IPS DF 6.9 (cell line): ENCODE measurements at regions not wholly inside any gene's neighbourhood (a gene's known extent, or its start where the extent isn't known, plus 50 kb on each side); places are given as distances from the start of the nearest gene placed in this dataset.

Experiments used
- DNase-seq: peaks from one replicate; pipeline ENCODE4 v3.0.0-alpha.2; 2013; ENCODE audit warnings: low read depth, low spot score
- H3K27ac ChIP-seq: one replicate; pipeline ENCODE4 v1.5.1; 2013; ENCODE audit warnings: low read length, control low read depth
- H3K27me3 ChIP-seq: 2 replicates; pipeline ENCODE4 v1.6.1; 2013; ENCODE audit warnings: mild to moderate bottlenecking, low read length; ENCODE audit not compliant: control insufficient read depth, insufficient read depth
- H3K36me3 ChIP-seq: 2 replicates; pipeline ENCODE4 v1.6.1; 2013; ENCODE audit warnings: low read length; ENCODE audit not compliant: control insufficient read depth, insufficient read depth
- H3K4me1 ChIP-seq: 2 replicates; pipeline ENCODE4 v1.6.1; 2013; ENCODE audit warnings: low read length; ENCODE audit not compliant: control insufficient read depth, insufficient read depth
- H3K4me3 ChIP-seq: 2 replicates; pipeline ENCODE4 v1.5.1; 2013; ENCODE audit warnings: mild to moderate bottlenecking, low read length
- H3K9me3 ChIP-seq: 2 replicates; pipeline ENCODE4 v1.6.1; 2013; ENCODE audit warnings: low read length, inconsistent platforms; ENCODE audit not compliant: control insufficient read depth, insufficient read depth
- WGBS: extraction: QIAGEN DNeasy Blood & Tissue Kit; methylation state at CpG from one replicate; pipeline ENCODE4 v1.1.7; 2013; ENCODE audit warnings: mixed read lengths, missing lambda C conversion rate; ENCODE audit not compliant: insufficient read length, insufficient coverage; 5-methylcytosine and 5-hydroxymethylcytosine counted together

GRCh38 chr18:42230636-42231035 is 275.6 kb downstream of the PIK3C3 start:
- no peak for DNase-seq
- Histone ChIP-seq H3K36me3 (no peaks in the 10 kb centered on the region), H3K4me3 (no peak overlapping the region), H3K27ac (no peak overlapping the region), H3K9me3 (no peaks in the 10 kb centered on the region), H3K27me3 (no peaks in the 10 kb centered on the region), H3K4me1 (no peaks in the 10 kb centered on the region)
- WGBS, result no CpG with 5 or more reads among the region's 2 CpGs

GRCh38 chr18:42231284-42231683 is 276.2 kb downstream of the PIK3C3 start:
- no peak for DNase-seq
- Histone ChIP-seq H3K36me3 (no peaks in the 10 kb centered on the region), H3K27ac (no peak overlapping the region), H3K27me3 (no peaks in the 10 kb centered on the region), H3K4me3 (no peak overlapping the region), H3K9me3 (no peaks in the 10 kb centered on the region), H3K4me1 (no peaks in the 10 kb centered on the region)

GRCh38 chr18:42231796-42232195 is 276.8 kb downstream of the PIK3C3 start:
- H3K27me3 ChIP-seq, result no peaks in the 10 kb centered on the region
- H3K9me3 ChIP-seq, result no peaks in the 10 kb centered on the region
- DNase-seq, result no peak
- H3K4me1 ChIP-seq, result no peaks in the 10 kb centered on the region
- no peak overlapping the region for H3K4me3 ChIP-seq
- H3K36me3 ChIP-seq, result no peaks in the 10 kb centered on the region
- H3K27ac ChIP-seq, result no peak overlapping the region
- WGBS, result no CpG with 5 or more reads among the region's 2 CpGs

GRCh38 chr18:42233908-42234307 is 278.9 kb downstream of the PIK3C3 start:
- no peaks in the 10 kb centered on the region for H3K9me3 ChIP-seq
- no peak for DNase-seq
- no peaks in the 10 kb centered on the region for H3K36me3 ChIP-seq
- no peaks in the 10 kb centered on the region for H3K27me3 ChIP-seq
- H3K4me3 ChIP-seq, result no peak overlapping the region
- no peak overlapping the region for H3K27ac ChIP-seq
- no peaks in the 10 kb centered on the region for H3K4me1 ChIP-seq

GRCh38 chr18:42242758-42243157 is 287.7 kb downstream of the PIK3C3 start:
- H3K36me3 ChIP-seq, result no peaks in the 10 kb centered on the region
- no peaks in the 10 kb centered on the region for H3K27me3 ChIP-seq
- no peak overlapping the region for H3K4me3 ChIP-seq
- no peaks in the 10 kb centered on the region for H3K9me3 ChIP-seq
- no peak for DNase-seq
- no CpG with 5 or more reads among the region's 5 CpGs for WGBS
- H3K4me1 ChIP-seq, result no peaks in the 10 kb centered on the region; the same call in 1 of the 2 replicates
- H3K27ac ChIP-seq, result no peak overlapping the region

GRCh38 chr18:42245137-42245536 is 290.1 kb downstream of the PIK3C3 start:
- WGBS, result no CpG with 5 or more reads among the region's 4 CpGs
- H3K36me3 ChIP-seq, result no peaks in the 10 kb centered on the region

GRCh38 chr18:42255908-42256765 is 301.1 kb downstream of the PIK3C3 start:
- Histone ChIP-seq H3K27ac (no peak overlapping the region), H3K4me3 (no peak overlapping the region), H3K27me3 (no peaks in the 10 kb centered on the region), H3K36me3 (no peaks in the 10 kb centered on the region), H3K4me1 (no peaks in the 10 kb centered on the region), H3K9me3 (no peaks in the 10 kb centered on the region)
- no peak for DNase-seq
- no CpG with 5 or more reads among the region's 5 CpGs for whole genome bisulfite sequencing

More at GRCh38 chr18:42245137-42245536, 290.1 kb downstream of the PIK3C3 start:
- DNase-seq, result no peak
- H3K4me1 ChIP-seq, result no peaks in the 10 kb centered on the region; the same call in 1 of the 2 replicates
- H3K27ac ChIP-seq, result no peak overlapping the region
- no peak overlapping the region for H3K4me3 ChIP-seq
- H3K9me3 ChIP-seq, result no peaks in the 10 kb centered on the region
- H3K27me3 ChIP-seq, result no peaks in the 10 kb centered on the region

GRCh38 chr18:42258301-42258965 is 303.4 kb downstream of the PIK3C3 start:
- Histone ChIP-seq H3K4me1 (no peaks in the 10 kb centered on the region), H3K9me3 (no peaks in the 10 kb centered on the region), H3K4me3 (no peak overlapping the region), H3K27me3 (no peaks in the 10 kb centered on the region), H3K36me3 (no peaks in the 10 kb centered on the region), H3K27ac (no peak overlapping the region)
- no peak for DNase-seq
- WGBS, result no CpG with 5 or more reads among the region's 2 CpGs

- no peaks in the 10 kb centered on the region for H3K27me3 ChIP-seq
- no peak overlapping the region for H3K4me3 ChIP-seq
- no peaks in the 10 kb centered on the region for H3K4me1 ChIP-seq
- no CpG with 5 or more reads among the region's 1 CpG for WGBS
- DNase-seq, result no peak
- H3K27ac ChIP-seq, result no peak overlapping the region
- H3K36me3 ChIP-seq, result no peaks in the 10 kb centered on the region
- no peaks in the 10 kb centered on the region for H3K9me3 ChIP-seq
These were observed 306.7 kb downstream of the PIK3C3 start for GRCh38 chr18:42261731-42262130.

GRCh38 chr18:42264497-42264896 is 309.5 kb downstream of the PIK3C3 start:
- no peak overlapping the region for H3K27ac ChIP-seq
- DNase-seq, result no peak

More at GRCh38 chr18:42264497-42264896, 309.5 kb downstream of the PIK3C3 start:
- no peaks in the 10 kb centered on the region for H3K36me3 ChIP-seq
- H3K27me3 ChIP-seq, result no peaks in the 10 kb centered on the region
- no peaks in the 10 kb centered on the region for H3K4me1 ChIP-seq
- H3K4me3 ChIP-seq, result no peak overlapping the region
- H3K9me3 ChIP-seq, result no peaks in the 10 kb centered on the region
